GM10266 (cell line): ENCODE measurements at regions not wholly inside any gene's neighbourhood (a gene's known extent, or its start where the extent isn't known, plus 50 kb on each side); places are given as distances from the start of the nearest gene placed in this dataset.

ENCODE experiments used
- DNase-seq: peaks from one replicate; pipeline ENCODE4 v3.0.0; 2012; ENCODE audit errors: extremely low spot score
- TF ChIP-seq, protein P1 (sequence below): IDR thresholded peaks from 2 replicates; pipeline ENCODE4 v1.5.1; 2012; ENCODE audit warnings: mild to moderate bottlenecking, low read depth; ENCODE audit not compliant: control insufficient read depth, insufficient read depth; ENCODE audit errors: missing control alignments

DNA sequence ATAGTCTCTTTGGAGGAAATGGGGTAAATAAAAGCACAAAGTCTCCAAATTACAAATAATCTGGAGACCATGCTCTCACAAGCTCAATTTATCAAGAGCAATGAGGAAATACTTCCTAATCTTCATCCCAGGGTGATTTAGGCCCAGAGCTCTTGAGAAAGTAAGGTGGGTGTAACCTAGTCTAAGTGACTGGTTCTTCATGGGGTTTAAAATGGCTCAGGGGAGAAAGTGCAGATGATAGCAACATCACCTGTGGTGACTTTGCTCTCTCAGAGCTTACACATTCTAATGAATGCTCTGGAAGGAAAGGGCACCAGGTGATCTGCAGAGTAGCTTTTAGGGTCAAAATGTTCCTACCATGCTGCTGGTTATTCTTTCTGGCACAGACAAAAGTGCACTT is 118.4 kb upstream of the TP63 start:
- no peak for DNase-seq
- TF ChIP-seq, protein P1, sequence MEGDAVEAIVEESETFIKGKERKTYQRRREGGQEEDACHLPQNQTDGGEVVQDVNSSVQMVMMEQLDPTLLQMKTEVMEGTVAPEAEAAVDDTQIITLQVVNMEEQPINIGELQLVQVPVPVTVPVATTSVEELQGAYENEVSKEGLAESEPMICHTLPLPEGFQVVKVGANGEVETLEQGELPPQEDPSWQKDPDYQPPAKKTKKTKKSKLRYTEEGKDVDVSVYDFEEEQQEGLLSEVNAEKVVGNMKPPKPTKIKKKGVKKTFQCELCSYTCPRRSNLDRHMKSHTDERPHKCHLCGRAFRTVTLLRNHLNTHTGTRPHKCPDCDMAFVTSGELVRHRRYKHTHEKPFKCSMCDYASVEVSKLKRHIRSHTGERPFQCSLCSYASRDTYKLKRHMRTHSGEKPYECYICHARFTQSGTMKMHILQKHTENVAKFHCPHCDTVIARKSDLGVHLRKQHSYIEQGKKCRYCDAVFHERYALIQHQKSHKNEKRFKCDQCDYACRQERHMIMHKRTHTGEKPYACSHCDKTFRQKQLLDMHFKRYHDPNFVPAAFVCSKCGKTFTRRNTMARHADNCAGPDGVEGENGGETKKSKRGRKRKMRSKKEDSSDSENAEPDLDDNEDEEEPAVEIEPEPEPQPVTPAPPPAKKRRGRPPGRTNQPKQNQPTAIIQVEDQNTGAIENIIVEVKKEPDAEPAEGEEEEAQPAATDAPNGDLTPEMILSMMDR, result no peak

DNA sequence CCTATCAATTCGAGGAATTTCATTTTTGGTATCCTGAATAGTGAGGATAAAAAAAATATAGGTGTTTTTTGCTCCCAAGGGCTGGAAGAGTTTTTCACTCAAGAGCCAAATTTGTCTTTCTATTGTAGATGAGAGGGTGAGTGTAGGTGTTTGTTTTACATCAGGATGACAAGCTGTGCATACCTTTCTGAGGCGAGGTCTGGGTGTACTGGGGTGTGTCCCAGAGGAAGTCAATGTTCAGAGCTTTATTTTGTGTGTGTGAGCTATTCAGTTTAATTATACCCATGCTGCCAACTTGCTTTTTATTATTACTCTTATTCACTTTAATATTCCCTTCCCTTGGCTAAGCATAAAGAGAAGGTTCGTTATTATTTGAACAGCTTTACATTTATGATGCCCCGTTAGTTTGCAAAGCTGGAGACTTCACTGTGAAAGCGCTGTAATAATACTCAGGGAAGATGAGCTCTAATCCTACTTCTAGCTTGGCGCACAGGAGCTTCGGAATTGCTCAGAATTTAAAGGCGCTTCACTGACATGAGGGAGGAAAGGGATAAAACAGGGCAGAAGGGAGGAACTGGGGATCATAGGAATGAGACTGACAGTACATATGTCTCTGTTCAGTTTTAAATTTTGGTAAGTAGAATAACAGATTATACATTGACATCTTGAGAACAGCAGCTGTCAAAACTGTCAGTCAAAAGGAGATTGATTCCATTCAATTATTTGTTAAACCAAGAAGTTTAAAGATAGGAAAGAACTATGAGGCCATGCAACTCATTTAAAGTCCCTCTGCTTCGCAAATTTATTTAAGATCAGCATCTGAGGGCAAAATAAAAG is 117.7 kb upstream of the TP63 start:
- DNase-seq, result no peak
- TF ChIP-seq, protein P1, result no peak

DNA sequence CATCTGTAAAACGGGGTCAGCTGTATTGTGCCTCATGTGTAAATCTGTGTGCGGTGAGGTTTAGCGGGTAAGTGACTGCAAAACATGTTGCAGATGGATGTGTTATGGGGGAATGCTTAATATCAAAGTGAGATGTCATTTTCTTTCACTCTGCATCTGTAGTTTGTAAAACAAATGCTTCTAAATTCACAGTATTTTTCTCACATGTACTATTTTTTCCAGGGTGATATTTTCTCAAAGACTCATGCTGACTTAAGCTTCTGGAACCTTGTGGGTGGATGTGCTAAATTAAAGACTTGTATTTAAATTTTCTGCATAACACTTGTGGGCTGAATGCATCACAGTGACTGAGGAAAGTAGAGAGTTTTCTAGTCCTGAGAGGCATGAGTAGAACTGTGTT is 115.2 kb upstream of the TP63 start:
- DNase-seq, result no peak
- TF ChIP-seq, protein P1, result no peak

DNA sequence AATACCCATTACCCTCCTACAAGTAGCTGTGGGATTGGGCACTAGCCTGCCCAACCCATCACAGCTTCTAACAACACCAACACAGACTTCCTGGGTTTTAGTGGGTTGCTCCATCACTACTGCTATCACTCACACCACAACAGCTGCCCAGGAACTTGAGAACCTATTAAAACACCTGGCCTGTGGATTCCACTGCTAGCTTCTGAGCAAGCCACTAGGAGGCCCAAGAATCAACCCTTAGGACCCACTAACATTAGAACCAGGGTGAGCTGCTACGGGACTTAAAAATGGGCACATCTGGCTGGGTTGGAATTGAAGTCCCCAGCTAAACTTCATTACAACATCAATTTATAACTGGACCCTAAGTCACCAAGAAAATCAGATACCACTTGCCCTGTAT is 113.2 kb upstream of the TP63 start:
- no peak for DNase-seq
- TF ChIP-seq, protein P1, result no peak

DNA sequence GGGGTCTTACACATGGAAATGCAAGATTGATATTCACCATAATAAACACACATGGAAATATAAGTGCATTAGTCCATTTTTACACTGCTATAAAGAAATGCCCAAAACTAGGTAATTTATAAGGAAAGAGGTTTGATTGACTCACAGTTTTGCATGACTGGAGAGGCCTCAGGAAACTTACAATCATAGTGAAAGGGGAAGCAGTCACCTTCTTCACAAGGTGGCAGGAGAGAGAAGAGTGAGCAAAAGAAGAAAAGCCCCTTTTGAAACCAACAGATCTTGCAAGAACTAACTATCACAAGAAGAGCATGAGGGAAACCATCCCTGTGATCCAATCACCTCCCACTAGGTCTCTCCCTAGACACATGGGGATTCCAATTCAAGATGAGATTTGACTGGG is 111.7 kb upstream of the TP63 start:
- no peak for DNase-seq
- TF ChIP-seq, protein P1, result no peak

DNA sequence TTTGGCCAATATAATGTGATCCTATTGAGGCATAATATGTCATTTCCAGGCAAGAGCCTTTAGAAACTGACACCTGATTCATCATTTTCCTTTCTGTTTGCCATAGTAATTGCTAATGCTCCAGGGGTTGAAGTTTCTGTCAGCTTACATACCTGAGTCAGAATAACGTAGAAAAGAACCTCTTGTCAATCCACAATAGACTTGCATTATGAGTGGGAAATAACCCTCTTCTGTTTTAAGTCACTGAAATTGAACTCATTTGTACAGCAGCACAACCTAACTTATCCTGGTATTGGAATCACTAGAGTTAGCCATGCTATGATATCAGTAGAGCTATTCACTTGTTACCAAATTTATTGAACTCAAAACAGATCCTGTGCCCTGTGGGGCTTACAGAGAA is 101.7 kb upstream of the TP63 start:
- TF ChIP-seq, protein P1, result no peak
- DNase-seq, result no peak

DNA sequence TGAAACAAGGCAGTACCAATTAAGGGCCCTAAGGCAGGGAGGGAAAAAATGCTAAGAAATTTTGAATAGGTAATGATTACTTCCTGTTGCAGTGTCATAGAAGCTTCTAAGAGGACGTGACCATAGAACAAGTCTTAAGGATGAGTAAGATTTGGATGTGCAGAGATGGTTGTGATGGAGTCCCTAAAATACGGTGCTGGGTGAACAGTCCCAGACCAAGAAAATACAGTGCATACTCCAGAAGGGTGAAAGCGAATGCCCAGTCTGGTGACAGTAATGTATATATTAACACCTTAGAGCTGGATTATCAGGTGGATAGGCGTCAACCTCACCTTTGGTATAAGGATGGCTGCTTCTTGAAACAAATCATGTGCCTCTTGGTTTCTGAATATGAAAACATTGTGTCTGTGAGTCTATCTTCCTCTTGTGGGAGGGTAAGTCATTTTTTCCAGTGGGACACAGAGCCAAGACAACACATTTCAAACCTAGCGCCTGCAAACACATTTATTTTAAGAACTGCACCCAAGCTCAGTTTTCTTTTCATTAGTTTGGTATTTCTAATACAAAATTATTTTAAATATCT is 101.2 kb upstream of the TP63 start:
- DNase-seq, result no peak
- TF ChIP-seq, protein P1, result no peak
